Bronchial epithelial cell (primary cell): ENCODE measurements at regions not wholly inside any gene's neighbourhood (a gene's known extent, or its start where the extent isn't known, plus 50 kb on each side); places are given as distances from the start of the nearest gene placed in this dataset.

Source experiments
- DNase-seq: peaks from one replicate; pipeline ENCODE4 v3.0.0-alpha.2; 2010; ENCODE audit warnings: low read depth
- FAIRE-seq: peaks from 2 replicates; lab custom pipeline; 2011; peaks lifted over from hg19 to GRCh38; lab: Jason Lieb, UNC
- H3K27me3 ChIP-seq: 2 replicates; pipeline ENCODE4 v1.5.1; 2011; ENCODE audit warnings: low read length; ENCODE audit not compliant: control insufficient read depth, insufficient read depth
- H3K36me3 ChIP-seq: 2 replicates; pipeline ENCODE4 v1.5.1; 2011; ENCODE audit warnings: low read length; ENCODE audit not compliant: control insufficient read depth, insufficient read depth
- H3K4me3 ChIP-seq: 2 replicates; pipeline ENCODE4 v1.5.1; 2011; ENCODE audit warnings: mild to moderate bottlenecking, low read depth, low read length, control low read depth
- CTCF ChIP-seq: IDR thresholded peaks from 2 replicates; pipeline ENCODE4 v1.5.1; 2011; ENCODE audit warnings: mild to moderate bottlenecking, moderate library complexity, low read length, control low read depth, inconsistent platforms; ENCODE audit not compliant: insufficient read depth, severe bottlenecking

GRCh38 chr3:23068016-23068728 lies 135.0 kb upstream of the UBE2E2 start:
- peaks cover 5% of the 10 kb centered on the region for H3K27me3 ChIP-seq
- TF ChIP-seq CTCF, result no peak
- H3K4me3 ChIP-seq, result no peak overlapping the region
- H3K36me3 ChIP-seq, result no peaks in the 10 kb centered on the region
- no peak for FAIRE-seq
- no peak for DNase-seq

- H3K27me3 ChIP-seq, result peaks cover 4% of the 10 kb centered on the region
- no peak overlapping the region for H3K4me3 ChIP-seq
- no peak for TF ChIP-seq CTCF
- FAIRE-seq (no peak), DNase-seq (no peak)
- no peaks in the 10 kb centered on the region for H3K36me3 ChIP-seq
These were observed 131.8 kb upstream of the UBE2E2 start for GRCh38 chr3:23071296-23071695.

- peaks cover 4% of the 10 kb centered on the region for H3K27me3 ChIP-seq
- FAIRE-seq (no peak), DNase-seq (no peak)
These were observed 131.4 kb upstream of the UBE2E2 start for GRCh38 chr3:23071758-23072157.

GRCh38 chr3:23072693-23073092 lies 130.4 kb upstream of the UBE2E2 start:
- H3K27me3 ChIP-seq, result peaks cover 4% of the 10 kb centered on the region
- no peak overlapping the region for H3K4me3 ChIP-seq
- no peak for TF ChIP-seq CTCF
- DNase-seq (no peak), FAIRE-seq (no peak)
- H3K36me3 ChIP-seq, result no peaks in the 10 kb centered on the region

More at GRCh38 chr3:23071758-23072157, 131.4 kb upstream of the UBE2E2 start:
- Histone ChIP-seq H3K36me3 (no peaks in the 10 kb centered on the region), H3K4me3 (no peak overlapping the region)
- TF ChIP-seq CTCF, result no peak

- FAIRE-seq, result no peak
- H3K27me3 ChIP-seq, result peaks cover 4% of the 10 kb centered on the region
- H3K4me3 ChIP-seq, result no peak overlapping the region
- TF ChIP-seq CTCF, result no peak
- peak; percentile 50 for DNase-seq
- no peaks in the 10 kb centered on the region for H3K36me3 ChIP-seq
These were observed 129.3 kb upstream of the UBE2E2 start for GRCh38 chr3:23073724-23074305.

- no peak overlapping the region for H3K4me3 ChIP-seq
- no peak for FAIRE-seq
- DNase-seq, result no peak
- TF ChIP-seq CTCF, result no peak
- no peaks in the 10 kb centered on the region for H3K36me3 ChIP-seq
- H3K27me3 ChIP-seq, result peaks cover 4% of the 10 kb centered on the region
These were observed 127.6 kb upstream of the UBE2E2 start for GRCh38 chr3:23075496-23075895.
